HAP-1 (cell line): ENCODE measurements at regions not wholly inside any gene's neighbourhood (a gene's known extent, or its start where the extent isn't known, plus 50 kb on each side); places are given as distances from the start of the nearest gene placed in this dataset.

Experiments used
- DNase-seq, 2 experiments: peaks; one replicate each; pipeline ENCODE4 v3.0.0-alpha.2; 2016 to 2020; ENCODE audit warnings: low spot score in 2 of 2
- H3K27me3 ChIP-seq: fragments of 250-450 bp; sonication (Bioruptor Pico); 2 replicates; pipeline ENCODE4 v1.5.1; 2020; ENCODE audit warnings: low read depth, mild to moderate bottlenecking, moderate library complexity
- H3K36me3 ChIP-seq: fragments of 250-450 bp; sonication (Bioruptor Pico); replicated peaks from 2 replicates; pipeline ENCODE4 v1.5.1; 2020; ENCODE audit warnings: mild to moderate bottlenecking
- H3K4me1 ChIP-seq: fragments of 250-450 bp; sonication (Bioruptor Pico); 2 replicates; pipeline ENCODE4 v1.5.1; 2020; ENCODE audit warnings: mild to moderate bottlenecking
- H3K4me3 ChIP-seq: fragments of 250-450 bp; sonication (Bioruptor Pico); 2 replicates; pipeline ENCODE4 v1.5.1; 2020; ENCODE audit warnings: mild to moderate bottlenecking, moderate library complexity
- H3K9me3 ChIP-seq: fragments of 250-450 bp; sonication (Bioruptor Pico); 2 replicates; pipeline ENCODE4 v1.5.1; 2020; ENCODE audit warnings: mild to moderate bottlenecking, moderate library complexity
- in situ Hi-C: fragments of 300-500 bp; cut with MboI; formaldehyde crosslinking; loops from 3 replicates; pipeline ENCODE4 v1.14.3; 2020; ENCODE audit warnings: low sequenced_read_pairs, inconsistent platforms, mixed read lengths

- Histone ChIP-seq H3K27me3 (no peaks in the 10 kb centered on the region), H3K36me3 (no peaks in the 10 kb centered on the region), H3K4me1 (no peaks in the 10 kb centered on the region), H3K4me3 (no peak overlapping the region), H3K9me3 (no peaks in the 10 kb centered on the region)
- in situ Hi-C loops, result no loop called here
- DNase-seq, result no peak
Measured at GRCh38 chr2:235302263-235302662, 191.6 kb upstream of the AGAP1 start.

DNA sequence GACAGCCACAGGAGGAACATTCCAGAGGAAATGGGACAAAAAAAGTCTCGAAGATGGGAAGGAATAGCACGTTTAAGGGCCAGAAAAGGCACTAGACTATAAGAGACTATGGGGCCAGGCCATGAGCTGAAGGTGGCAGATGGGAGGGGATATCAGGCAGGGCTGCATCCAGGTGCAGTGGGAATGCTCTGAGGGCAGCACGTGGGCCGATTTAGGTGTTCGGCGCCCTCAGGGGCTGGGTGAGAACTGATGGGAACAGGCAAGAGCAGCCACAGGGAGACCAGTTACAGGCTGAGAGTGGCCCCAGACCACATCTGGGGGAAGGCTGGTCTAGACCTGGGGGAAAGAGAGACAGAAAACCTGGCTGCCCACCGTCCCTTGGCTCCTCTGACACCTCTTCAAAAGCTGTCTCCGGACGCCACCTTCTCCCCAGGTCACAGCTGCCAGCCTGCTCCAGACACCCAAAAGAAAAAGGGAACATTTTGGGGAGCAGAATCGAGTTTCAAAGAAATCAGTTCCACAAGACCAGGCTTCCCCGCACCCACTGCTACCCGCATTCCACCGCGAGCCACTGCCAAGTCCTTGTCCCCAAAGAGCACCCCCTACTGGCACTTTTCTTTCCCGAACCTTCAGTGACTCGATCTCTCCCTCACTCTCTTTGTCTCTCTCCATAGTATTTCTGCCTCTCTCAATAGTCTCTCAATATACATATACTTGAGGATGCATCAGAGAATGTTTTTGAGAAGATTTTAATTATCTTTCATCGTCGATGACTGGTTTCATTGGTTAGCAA, 190.1 kb upstream of the AGAP1 start:
- no peaks in the 10 kb centered on the region for H3K9me3 ChIP-seq
- H3K27me3 ChIP-seq, result no peaks in the 10 kb centered on the region
- no peaks in the 10 kb centered on the region for H3K4me1 ChIP-seq
- no peaks in the 10 kb centered on the region for H3K36me3 ChIP-seq
- no peak overlapping the region for H3K4me3 ChIP-seq
- no peak for DNase-seq
- in situ Hi-C loops, result no loop called here

GRCh38 chr2:235305678-235306077, 188.2 kb upstream of the AGAP1 start:
- no peak overlapping the region for H3K4me3 ChIP-seq
- no peaks in the 10 kb centered on the region for H3K4me1 ChIP-seq
- H3K27me3 ChIP-seq, result no peaks in the 10 kb centered on the region
- in situ Hi-C loops, result no loop called here
- H3K36me3 ChIP-seq, result no peaks in the 10 kb centered on the region
- no peak for DNase-seq
- H3K9me3 ChIP-seq, result no peaks in the 10 kb centered on the region

DNA sequence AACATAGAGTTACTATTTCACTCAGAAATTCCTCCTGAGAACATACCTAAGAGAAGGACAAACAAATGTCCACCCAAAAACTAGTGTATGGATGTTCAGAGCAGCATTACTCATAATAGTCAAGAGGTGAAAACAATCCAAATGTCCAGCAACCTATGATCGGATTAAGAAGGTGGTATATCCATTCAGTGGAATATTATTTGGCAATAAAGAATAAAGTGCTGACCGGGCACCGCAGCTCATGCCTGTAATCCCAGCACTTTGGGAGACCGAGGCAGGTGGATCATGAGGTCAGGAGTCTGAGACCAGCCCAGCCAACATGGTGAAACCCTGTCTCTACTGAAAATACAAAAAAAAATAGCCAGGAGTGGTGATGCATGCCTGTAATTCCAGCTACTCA, 182.8 kb upstream of the AGAP1 start:
- Histone ChIP-seq H3K9me3 (no peaks in the 10 kb centered on the region), H3K4me1 (no peaks in the 10 kb centered on the region), H3K36me3 (no peaks in the 10 kb centered on the region), H3K4me3 (no peak overlapping the region), H3K27me3 (no peaks in the 10 kb centered on the region)
- in situ Hi-C loops, result no loop called here
- DNase-seq, result no peak

DNA sequence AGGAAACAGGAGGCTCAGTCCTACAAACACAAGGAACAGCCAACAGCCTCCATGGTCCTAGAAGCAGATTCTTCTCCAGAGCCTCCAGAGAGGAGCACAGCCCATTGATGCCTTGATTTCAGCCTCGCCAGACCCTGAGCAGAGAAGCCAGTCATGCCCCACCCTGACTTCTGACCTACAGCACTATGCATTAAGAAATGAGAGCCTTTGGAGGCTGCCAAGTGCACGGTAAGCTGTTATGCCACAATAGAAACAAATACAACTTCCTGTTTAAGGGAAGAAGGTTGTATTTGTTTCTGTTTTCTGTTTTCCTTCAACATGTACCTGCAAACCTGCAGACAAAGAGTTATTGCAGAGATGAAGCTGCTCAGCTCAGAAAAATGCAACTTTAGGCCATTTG, 181.3 kb upstream of the AGAP1 start:
- H3K4me1 ChIP-seq, result no peaks in the 10 kb centered on the region
- no peaks in the 10 kb centered on the region for H3K36me3 ChIP-seq
- no peak overlapping the region for H3K4me3 ChIP-seq
- no peaks in the 10 kb centered on the region for H3K9me3 ChIP-seq
- in situ Hi-C loops, result no loop called here
- no peaks in the 10 kb centered on the region for H3K27me3 ChIP-seq
- no peak for DNase-seq

DNA sequence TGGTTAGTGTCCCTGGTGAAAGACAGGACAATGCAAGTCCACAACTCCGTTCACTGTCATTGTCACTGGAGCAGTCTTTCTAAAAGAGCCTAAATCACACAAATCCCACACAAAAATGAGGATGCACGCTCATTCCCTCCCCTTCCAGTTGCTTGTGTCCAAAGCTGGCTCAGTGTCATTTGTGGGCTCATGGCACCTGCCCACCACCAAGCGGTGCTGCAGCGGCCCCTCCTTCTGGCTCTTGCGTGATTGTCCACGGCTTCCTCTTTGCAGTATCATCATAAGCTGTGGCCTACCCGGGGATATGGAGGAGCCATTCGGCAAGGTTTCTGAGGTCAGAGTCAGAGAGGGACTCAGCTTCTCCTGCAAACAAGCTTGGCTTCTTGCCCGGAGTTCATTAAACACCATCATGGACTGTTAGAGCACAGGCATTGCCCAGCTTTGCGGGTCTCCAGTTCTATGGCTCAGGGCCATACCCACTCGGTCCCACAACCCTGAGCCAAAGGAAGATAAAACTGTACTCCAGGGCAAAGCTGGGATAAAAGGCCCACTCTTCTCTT, 179.4 kb upstream of the AGAP1 start:
- no peak for DNase-seq
- Histone ChIP-seq H3K9me3 (no peaks in the 10 kb centered on the region), H3K4me3 (no peak overlapping the region), H3K27me3 (no peaks in the 10 kb centered on the region), H3K36me3 (no peaks in the 10 kb centered on the region), H3K4me1 (no peaks in the 10 kb centered on the region)
- in situ Hi-C loops, result no loop called here

DNA sequence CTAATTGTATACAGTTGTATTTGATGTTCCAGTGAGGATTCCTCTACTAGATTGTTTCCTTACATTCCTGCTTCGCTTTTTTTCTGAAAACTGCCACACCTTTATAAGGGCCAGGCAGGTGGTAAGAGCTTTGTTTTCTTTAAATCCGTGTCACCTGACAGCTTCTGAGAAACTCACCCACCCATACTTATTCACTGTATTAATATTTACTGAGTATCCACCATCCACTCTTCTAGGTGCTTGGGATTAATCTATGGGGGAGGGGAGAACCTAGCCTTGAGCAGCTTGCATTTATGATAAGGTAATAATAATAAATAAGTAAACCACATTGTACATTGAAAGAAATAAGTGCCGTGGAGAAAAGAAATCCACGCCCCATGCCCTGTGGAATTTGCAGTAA, 174.7 kb upstream of the AGAP1 start:
- Histone ChIP-seq H3K36me3 (no peaks in the 10 kb centered on the region), H3K4me3 (no peak overlapping the region), H3K9me3 (no peaks in the 10 kb centered on the region), H3K27me3 (no peaks in the 10 kb centered on the region), H3K4me1 (no peaks in the 10 kb centered on the region)
- in situ Hi-C loops, result no loop called here
- no peak for DNase-seq

GRCh38 chr2:235320326-235320725, 173.5 kb upstream of the AGAP1 start:
- H3K4me1 ChIP-seq, result no peaks in the 10 kb centered on the region
- DNase-seq, result no peak
- no peak overlapping the region for H3K4me3 ChIP-seq
- in situ Hi-C loops, result no loop called here
- H3K9me3 ChIP-seq, result no peaks in the 10 kb centered on the region
- H3K27me3 ChIP-seq, result no peaks in the 10 kb centered on the region
- H3K36me3 ChIP-seq, result no peaks in the 10 kb centered on the region

DNA sequence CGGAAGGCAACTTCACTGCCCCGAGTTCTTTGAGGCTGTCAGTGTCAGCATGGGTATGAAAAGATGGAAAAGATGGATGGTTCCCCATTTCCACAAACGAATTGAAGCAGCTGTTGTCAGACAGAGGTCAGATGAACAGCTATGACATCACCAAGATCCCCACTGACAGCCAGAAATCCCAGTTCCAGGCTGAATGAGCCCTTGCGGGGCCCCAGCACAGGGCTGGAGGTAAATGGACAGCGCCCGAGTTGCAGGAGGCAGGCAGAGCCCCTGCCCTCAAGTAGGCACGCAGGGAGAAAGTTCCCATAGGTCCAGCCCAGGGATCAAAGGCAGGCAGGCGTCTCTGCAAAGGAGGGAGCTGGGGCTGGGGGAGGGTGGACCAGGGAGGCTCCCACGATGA, 169.5 kb upstream of the AGAP1 start:
- no peak for DNase-seq
- peaks cover 4% of the 10 kb centered on the region; the same call in 1 of the 2 replicates for H3K27me3 ChIP-seq
- H3K9me3 ChIP-seq, result no peaks in the 10 kb centered on the region
- no peak overlapping the region for H3K4me3 ChIP-seq
- in situ Hi-C loops, result no loop called here
- H3K36me3 ChIP-seq, result no peaks in the 10 kb centered on the region
- no peaks in the 10 kb centered on the region for H3K4me1 ChIP-seq

DNA sequence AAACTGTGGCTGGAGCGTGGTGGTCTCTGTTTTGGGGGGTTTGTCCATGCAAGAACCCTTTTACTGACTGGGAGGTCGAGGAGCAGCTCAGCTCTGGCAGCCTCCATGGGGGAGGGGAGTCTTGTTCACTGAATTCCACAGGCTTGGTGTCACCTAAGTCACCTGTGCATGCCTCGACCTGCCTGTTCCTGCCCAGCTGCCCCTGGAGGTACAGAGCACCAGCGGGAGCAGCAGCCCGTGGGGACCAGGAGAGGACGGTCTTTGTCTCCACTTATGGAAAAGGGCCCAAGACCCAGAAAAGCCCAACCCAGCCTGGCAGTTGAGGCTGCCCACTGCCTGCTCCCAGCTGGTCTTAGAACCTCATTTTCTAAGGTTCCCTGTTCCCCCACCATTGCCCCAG, 168.7 kb upstream of the AGAP1 start:
- Histone ChIP-seq H3K4me1 (no peaks in the 10 kb centered on the region), H3K36me3 (no peaks in the 10 kb centered on the region), H3K4me3 (no peak overlapping the region), H3K27me3 (peaks cover 4% of the 10 kb centered on the region; the same call in 1 of the 2 replicates), H3K9me3 (no peaks in the 10 kb centered on the region)
- in situ Hi-C loops, result no loop called here
- no peak for DNase-seq

DNA sequence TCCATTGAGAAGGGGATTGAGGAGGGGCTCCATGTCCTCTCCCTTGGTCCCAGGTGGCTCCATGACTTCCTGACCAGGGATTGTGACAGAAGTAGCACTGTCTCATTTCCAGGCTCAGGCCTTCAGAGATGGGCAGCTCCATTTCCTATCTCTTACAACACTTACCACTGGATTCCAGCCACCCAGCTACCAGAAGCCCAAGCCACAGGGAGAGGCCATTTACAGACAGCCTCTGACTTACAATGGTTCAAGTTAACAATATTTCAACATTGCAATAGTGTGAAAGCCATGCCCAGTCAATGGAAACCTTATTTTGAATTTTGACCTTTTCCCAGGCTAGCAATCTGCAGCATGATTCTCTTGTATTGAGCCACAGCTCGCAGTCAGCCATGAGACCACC, 164.9 kb upstream of the AGAP1 start:
- Histone ChIP-seq H3K36me3 (no peaks in the 10 kb centered on the region), H3K4me3 (no peak overlapping the region), H3K9me3 (no peaks in the 10 kb centered on the region), H3K27me3 (peaks cover 4% of the 10 kb centered on the region; the same call in 1 of the 2 replicates), H3K4me1 (no peaks in the 10 kb centered on the region)
- in situ Hi-C loops, result no loop called here
- no peak for DNase-seq

DNA sequence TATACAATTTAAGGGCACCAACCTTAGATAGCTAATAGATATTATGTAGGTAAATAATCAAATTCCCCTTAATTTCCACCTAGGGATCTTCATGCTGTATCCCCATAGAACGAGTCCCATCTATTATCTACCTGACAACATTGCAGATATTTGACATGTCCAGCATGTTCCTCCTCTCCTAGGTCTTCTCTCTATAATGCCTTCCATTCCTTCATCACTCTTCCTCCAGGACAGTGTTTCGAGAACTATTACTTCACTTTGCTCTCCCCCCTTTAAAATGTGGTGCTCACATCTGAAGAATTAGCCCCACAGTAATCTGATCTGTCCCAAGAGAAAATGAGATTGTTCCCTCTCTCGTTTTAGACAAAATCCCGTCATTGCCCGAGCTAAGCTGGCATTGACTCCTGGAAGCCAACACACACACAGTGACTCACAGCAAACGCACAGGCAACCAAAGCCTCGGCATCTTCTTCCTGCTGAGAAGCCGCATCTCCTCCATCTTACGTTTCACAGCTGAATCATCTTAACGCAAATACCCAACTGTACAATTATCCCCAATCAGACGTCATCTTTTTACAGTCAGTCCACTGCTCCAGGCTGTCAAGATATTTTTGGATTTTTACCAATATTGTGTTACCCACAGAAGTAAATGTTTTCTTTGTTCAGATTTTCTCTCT, 162.9 kb upstream of the AGAP1 start:
- DNase-seq, result no peak
- Histone ChIP-seq H3K4me3 (no peak overlapping the region), H3K36me3 (no peaks in the 10 kb centered on the region), H3K9me3 (no peaks in the 10 kb centered on the region), H3K27me3 (peaks cover 4% of the 10 kb centered on the region; the same call in 1 of the 2 replicates), H3K4me1 (no peaks in the 10 kb centered on the region)
- in situ Hi-C loops, result no loop called here

DNA sequence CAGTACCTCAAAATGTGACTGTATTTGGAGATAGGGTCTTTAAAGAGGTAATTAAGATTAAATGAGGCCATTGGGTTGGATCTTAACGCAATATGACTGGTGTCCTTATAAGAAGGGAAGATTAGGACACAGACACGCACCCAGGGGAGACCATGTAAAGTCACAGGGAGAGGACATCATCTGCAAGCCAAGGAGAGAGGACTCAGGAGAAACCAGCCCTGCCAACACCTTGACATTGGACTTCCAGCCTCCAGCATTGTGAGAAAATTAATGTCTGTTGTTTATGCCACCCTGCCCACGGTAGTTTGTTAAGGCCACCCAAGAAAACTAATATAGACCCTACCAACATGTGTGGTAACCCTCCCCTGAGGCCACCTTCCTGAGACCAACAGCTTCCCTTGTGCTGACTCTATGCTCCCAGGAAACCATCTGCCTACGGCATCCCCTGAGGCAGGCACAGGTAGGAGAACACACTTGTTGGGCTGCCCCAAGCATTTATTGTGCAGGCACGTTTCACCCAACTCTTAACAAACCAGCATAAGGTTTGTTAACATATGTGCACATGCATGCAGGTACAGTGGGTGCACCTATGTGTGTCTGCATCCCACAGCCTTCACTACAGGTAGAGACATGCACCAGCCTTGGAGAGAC, 161.5 kb upstream of the AGAP1 start:
- H3K27me3 ChIP-seq, result no peaks in the 10 kb centered on the region
- H3K4me3 ChIP-seq, result no peak overlapping the region
- no peaks in the 10 kb centered on the region for H3K9me3 ChIP-seq
- in situ Hi-C loops, result no loop called here
- H3K4me1 ChIP-seq, result no peaks in the 10 kb centered on the region
- DNase-seq, result no peak
- no peaks in the 10 kb centered on the region for H3K36me3 ChIP-seq

DNA sequence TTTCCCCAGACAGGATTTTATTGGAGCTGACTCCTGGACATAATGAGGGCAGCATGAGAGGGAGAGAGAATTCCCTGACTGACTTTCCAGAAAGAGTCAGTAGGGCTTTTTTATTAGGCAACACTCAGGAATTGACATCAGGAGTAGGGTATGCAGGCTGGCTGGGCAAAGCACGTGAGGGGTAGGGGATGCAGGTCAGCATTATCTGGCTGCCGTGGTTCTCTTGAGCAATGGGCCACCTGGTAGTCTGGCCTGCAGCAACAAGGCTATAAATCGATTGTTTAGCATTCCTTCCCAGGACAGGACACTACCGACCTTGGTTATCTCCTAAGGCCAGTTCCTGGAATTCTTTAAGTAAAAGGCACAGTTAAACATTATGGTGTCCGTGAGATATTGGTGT, 160.8 kb upstream of the AGAP1 start:
- in situ Hi-C loops, result no loop called here
- H3K4me3 ChIP-seq, result no peak overlapping the region
- no peaks in the 10 kb centered on the region for H3K36me3 ChIP-seq
- no peaks in the 10 kb centered on the region for H3K9me3 ChIP-seq
- no peak for DNase-seq
- no peaks in the 10 kb centered on the region for H3K4me1 ChIP-seq
- H3K27me3 ChIP-seq, result no peaks in the 10 kb centered on the region
